Hippocampal formation (tissue), 2 donors: ENCODE measurements at regions not wholly inside any gene's neighbourhood (a gene's known extent, or its start where the extent isn't known, plus 50 kb on each side); places are given as distances from the start of the nearest gene placed in this dataset.
A peak's percentile ranks its signal among the peaks of the same experiment; 100 is the strongest.

Experiments
- DNase-seq, 2 donors: peaks; one replicate each; lab custom pipeline; 2025; lab: John Stamatoyannopoulos, UW

GRCh38 chr2:129296806-129297205 is 682.7 kb upstream of the RAB6C start:
- no peak for DNase-seq

- DNase-seq: no peak
Measured at GRCh38 chr2:129297430-129297829, 682.0 kb upstream of the RAB6C start.

GRCh38 chr2:129299338-129299737 is 680.1 kb upstream of the RAB6C start:
- DNase-seq: no peak

GRCh38 chr2:129299756-129300155 is 679.7 kb upstream of the RAB6C start:
- no peak for DNase-seq

GRCh38 chr2:129300456-129300855 is 679.0 kb upstream of the RAB6C start:
- no peak for DNase-seq

- peak in 1 of 2 donors; percentile 65 for DNase-seq
Measured at GRCh38 chr2:129301431-129301913, 678.0 kb upstream of the RAB6C start.

GRCh38 chr2:129302106-129302505 is 677.4 kb upstream of the RAB6C start:
- DNase-seq: no peak

GRCh38 chr2:129302561-129303183 is 676.8 kb upstream of the RAB6C start:
- no peak for DNase-seq

- no peak for DNase-seq
Measured at GRCh38 chr2:129314120-129314519, 665.3 kb upstream of the RAB6C start.

GRCh38 chr2:129318581-129319421 is 660.7 kb upstream of the RAB6C start:
- no peak for DNase-seq

GRCh38 chr2:129319422-129319717 is 660.1 kb upstream of the RAB6C start:
- DNase-seq: no peak

GRCh38 chr2:129320288-129320687 is 659.2 kb upstream of the RAB6C start:
- no peak for DNase-seq

- no peak for DNase-seq
Measured at GRCh38 chr2:129324349-129324748, 655.1 kb upstream of the RAB6C start.

GRCh38 chr2:129325151-129325550 is 654.3 kb upstream of the RAB6C start:
- no peak for DNase-seq

GRCh38 chr2:129329574-129329973 is 649.9 kb upstream of the RAB6C start:
- DNase-seq: no peak

GRCh38 chr2:129330504-129330903 is 649.0 kb upstream of the RAB6C start:
- no peak for DNase-seq

GRCh38 chr2:129331638-129332037 is 647.8 kb upstream of the RAB6C start:
- DNase-seq: no peak

- no peak for DNase-seq
Measured at GRCh38 chr2:129334128-129334527, 645.3 kb upstream of the RAB6C start.

- no peak for DNase-seq
Measured at GRCh38 chr2:129334696-129335410, 644.6 kb upstream of the RAB6C start.

- no peak for DNase-seq
Measured at GRCh38 chr2:129336276-129336675, 643.2 kb upstream of the RAB6C start.

- DNase-seq: no peak
Measured at GRCh38 chr2:129337076-129337475, 642.4 kb upstream of the RAB6C start.

GRCh38 chr2:129345540-129345939 is 633.9 kb upstream of the RAB6C start:
- no peak for DNase-seq
